CD1c-positive myeloid dendritic cell (primary cell): ENCODE measurements at regions not wholly inside any gene's neighbourhood (a gene's known extent, or its start where the extent isn't known, plus 50 kb on each side); places are given as distances from the start of the nearest gene placed in this dataset.
"Not testable (repeated sequence)": the region's sequence is repeated elsewhere in the genome, so short reads cannot be mapped to it uniquely, and the experiment has no call there.

Source experiments
- DNase-seq: peaks from one replicate; pipeline ENCODE4 v3.0.0-alpha.2; 2016; ENCODE audit errors: extremely low spot score

DNA sequence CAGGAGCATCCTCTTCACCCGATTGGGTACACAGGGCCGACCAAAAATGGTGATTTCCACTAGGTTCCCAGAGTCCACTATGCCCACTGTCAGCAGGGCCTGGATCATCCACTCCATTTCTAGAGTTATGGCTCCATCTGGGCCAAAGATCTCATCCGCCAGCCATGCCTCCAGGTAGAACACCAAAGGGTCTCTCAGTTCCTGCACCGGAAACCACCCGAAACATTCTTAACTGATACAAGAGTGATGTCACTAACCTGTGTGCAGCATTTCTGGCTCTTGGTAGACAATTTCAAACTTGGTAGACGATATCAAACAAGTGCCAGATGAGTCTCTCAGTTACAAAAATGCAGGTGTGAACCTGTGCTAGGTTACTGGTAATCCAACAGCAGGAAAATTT, 306.1 kb downstream of the BCOR start:
- no peak for DNase-seq

- DNase-seq, result no peak
These were observed 302.2 kb downstream of the BCOR start for GRCh38 chrX:39795605-39796004.

GRCh38 chrX:39796856-39797255, 300.9 kb downstream of the BCOR start:
- no peak for DNase-seq

DNA sequence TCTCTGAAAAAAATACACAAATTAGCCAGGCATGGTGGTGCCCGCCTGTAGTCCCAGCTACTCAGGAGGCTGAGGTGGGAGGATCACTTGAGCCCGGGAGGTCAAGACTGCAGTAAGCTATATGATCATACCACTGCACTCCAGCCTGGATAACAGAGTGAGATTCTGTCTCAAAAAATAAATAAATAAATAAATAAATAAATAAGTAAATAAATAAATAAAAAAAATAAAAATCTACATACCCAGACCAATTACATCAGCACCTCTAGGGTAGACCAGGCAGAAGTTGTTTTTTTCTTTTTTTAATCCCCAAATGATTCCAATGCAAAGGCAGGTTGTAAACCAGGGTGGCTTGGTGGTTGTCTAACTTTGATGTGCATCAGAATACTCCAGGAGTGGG, 299.3 kb downstream of the BCOR start:
- not testable (repeated sequence) for DNase-seq

DNA sequence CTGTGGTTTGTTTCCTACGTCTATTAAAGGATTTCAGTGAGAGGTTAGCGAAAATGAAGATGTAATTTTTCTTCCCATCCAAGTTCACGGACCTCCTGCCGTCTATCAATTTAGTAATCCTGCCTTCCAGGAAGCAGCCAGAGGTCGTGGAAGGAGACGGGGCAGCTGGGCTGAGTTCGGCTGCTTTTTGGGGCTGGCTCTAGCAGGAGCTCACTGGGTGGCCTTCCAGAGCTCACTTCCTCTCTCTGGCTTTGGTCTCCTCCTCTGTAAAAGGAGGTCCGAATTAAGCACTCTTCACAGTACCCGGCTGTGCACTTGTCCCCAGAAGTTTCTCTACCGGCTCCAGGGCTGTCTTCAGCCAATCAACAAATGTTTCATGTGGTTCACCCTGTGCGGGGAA, 295.4 kb downstream of the BCOR start:
- no peak for DNase-seq

DNA sequence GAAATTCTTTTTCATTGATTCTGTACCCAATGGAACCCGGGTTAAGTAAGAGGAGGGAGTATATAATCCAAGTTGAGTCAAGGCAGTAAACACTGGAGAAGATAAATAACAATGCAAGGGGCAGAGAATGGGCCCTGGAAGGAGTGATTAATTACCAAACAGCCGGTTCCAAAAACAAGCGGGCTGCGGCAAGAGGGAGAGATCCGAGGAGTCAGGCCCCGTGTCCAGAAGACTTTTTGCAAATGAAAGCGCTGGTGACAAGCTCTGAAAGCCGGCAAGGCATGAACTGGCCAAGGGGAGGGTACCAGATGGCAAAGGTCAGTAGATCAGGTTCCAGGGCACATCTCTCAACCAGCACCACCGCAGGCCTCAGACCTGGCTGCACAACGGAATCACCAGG, 294.9 kb downstream of the BCOR start:
- DNase-seq, result no peak

- DNase-seq, result no peak
These were observed 292.7 kb downstream of the BCOR start for GRCh38 chrX:39805022-39805421.

GRCh38 chrX:39805825-39806224, 291.9 kb downstream of the BCOR start:
- no peak for DNase-seq

GRCh38 chrX:39808471-39808917, 289.3 kb downstream of the BCOR start:
- DNase-seq, result no peak

GRCh38 chrX:39809331-39809730, 288.4 kb downstream of the BCOR start:
- DNase-seq, result peak; percentile 29

DNA sequence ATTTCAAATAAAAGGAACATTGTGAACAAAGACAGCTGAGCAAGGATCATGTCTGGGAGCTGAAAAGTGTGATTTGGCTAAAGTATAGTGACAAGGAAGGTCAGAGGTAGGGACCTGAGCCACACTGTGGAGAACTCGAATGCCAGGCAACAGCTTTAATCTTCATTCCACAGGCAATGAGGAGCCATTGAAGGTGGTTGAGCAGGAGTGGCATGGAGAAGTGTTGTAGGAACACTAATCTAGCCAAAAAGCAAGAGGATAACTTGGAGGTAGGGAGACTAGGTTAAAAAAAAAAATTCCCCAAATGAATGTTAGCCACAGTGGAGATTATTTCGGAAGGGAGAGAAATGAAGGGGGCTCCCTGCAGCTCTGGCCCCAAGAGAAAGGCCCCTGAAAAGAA, 286.9 kb downstream of the BCOR start:
- DNase-seq, result no peak

DNA sequence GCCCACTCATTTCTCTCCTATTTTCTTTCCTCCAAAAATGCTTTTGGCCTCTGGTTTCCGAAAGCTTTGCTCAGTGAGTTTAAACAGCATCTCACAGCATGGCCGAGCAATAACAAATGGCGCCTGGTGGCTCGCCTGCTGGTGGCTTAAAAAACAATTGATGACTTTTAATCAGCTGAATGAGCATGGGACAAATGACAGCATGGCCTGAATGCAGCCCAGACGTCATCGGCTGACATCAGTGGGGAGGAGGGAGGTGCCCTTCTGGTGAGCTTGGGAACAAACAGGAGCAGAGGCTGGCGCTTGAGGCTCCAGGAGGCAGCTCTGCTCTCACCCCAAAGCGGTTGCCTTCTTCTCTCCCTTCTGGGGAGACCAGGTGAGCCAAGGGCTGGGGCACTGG, 286.4 kb downstream of the BCOR start:
- DNase-seq, result no peak

GRCh38 chrX:39813631-39814277, 284.0 kb downstream of the BCOR start:
- DNase-seq, result no peak

GRCh38 chrX:39814391-39814790, 283.4 kb downstream of the BCOR start:
- DNase-seq, result peak; percentile 32

DNA sequence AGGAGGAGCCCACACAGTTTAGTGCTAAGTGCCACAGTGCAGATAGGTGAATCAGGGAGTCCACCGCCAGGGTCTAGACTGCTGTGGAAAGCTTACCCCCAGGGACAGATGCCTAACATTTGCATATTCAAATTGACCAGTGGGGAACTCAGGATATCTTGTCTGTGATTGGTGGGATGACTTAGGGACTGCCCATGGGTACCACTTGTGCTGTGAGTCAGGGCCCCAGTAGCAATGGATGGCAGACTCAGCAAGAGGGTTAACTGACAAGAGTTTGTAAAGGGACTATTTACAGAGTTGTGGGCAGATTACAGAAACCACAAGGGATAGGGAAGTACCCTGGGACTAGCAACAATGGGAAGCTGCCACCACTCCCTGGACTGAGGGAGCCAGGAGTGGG, 282.1 kb downstream of the BCOR start:
- peak; percentile 54 for DNase-seq

DNA sequence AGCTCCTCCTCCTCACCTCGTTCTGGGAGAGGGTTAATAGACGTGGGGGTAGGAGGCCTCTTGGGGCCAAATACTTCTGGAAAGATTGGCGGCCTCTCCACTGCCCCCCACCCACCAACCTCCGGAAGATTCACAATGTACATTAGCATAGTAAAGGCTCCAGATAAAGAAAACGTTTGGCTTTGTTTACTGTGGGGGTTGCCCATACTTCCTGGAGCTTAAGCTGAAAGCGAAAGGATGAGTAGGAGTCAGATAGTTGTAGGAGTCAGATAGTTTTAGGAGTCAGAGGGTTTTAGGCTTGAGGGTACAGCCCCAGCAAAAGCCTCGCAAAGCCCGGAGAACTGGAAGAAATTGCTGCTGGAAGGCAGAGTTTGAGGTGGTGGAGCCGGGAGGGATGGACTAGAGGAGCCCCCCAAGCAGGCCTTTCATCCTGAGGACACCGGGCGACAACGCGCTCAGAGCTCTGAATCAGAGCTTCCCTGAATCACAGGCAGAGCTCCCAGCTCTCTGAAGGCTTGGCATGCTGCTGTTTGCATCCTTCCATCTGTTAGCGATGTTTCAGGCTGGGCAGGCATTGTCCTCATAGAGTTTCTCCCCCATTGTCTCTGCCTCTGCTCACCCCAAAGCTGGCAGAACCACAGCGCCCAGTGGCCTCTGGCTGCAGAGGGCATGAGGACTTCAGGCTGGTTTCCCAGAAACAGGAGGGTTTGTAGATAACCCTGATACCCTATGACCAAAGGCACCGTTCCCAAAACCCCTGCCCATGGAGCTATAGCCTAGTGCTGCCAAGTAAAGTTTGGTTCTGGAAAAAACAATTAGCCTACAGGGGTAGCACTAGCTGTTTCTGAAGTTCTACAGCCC, 280.7 kb downstream of the BCOR start:
- DNase-seq, result no peak

DNA sequence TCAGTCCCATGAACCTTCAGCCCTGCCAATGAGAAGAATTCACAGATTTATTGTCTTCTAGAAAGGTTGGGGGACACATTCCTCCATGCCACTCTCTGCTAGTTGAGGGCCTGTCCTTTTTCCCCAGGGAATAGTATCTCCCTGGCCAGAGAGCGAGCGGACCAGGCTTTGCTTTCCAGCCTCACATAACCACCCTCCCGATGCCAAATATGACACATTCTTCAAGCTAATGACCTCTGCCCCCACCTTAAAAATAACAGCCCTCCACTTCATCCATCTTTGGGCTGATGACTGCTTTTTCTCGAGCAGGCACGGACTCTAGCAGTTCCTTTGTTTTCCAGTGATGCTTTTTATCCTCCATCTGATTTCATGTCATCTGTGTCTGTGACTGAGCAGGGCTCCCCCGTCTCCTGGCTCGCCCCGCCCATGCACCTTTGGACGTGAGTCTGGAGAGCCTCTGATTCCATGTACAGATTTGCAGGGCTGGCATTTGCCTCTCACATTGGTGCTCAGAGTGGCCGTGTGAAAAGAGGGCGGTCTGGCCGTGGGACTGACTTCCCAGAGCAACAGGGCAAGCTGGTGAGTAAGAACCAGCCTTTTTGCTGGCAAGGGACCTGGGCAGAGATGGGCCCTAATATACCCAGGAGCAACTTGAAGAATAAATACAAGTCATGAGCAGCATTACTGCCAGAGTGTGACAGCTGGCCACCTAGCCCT, 279.8 kb downstream of the BCOR start:
- no peak for DNase-seq

- DNase-seq, result no peak
These were observed 279.0 kb downstream of the BCOR start for GRCh38 chrX:39818750-39819149.

GRCh38 chrX:39819921-39820849, 277.6 kb downstream of the BCOR start:
- no peak for DNase-seq

- DNase-seq, result no peak
These were observed 276.6 kb downstream of the BCOR start for GRCh38 chrX:39820938-39821708.

- DNase-seq, result no peak
These were observed 276.1 kb downstream of the BCOR start for GRCh38 chrX:39821709-39822095.
